Heart right ventricle (tissue), 16 donors: ENCODE measurements at regions not wholly inside any gene's neighbourhood (a gene's known extent, or its start where the extent isn't known, plus 50 kb on each side); places are given as distances from the start of the nearest gene placed in this dataset.

ENCODE experiments used
- ATAC-seq, 8 donors: fragments of 200-7000 bp; cut with Tn5 transposase; one replicate each; pipeline ENCODE4 v1.9.1; 2020; ENCODE audit warnings: mild to moderate bottlenecking in 8 of 8, moderate library complexity in 8 of 8, moderate number of reproducible peaks in 1 of 8
- DNase-seq, 2 donors: peaks; one replicate each; pipeline ENCODE4 v3.0.0-alpha.2; 2020
- H3K27ac ChIP-seq, 10 donors: fragments of 200-600 bp; sonication (generic) in 2 of 10; one replicate each; pipeline versions ENCODE4 v1.5.0 to v1.8.0; 2020 to 2022; ENCODE audit warnings: mild to moderate bottlenecking in 3 of 10
- H3K27me3 ChIP-seq, 7 donors: fragments of 200-600 bp; one replicate each; pipeline ENCODE4 v1.8.0; 2021 to 2022; ENCODE audit warnings: mild to moderate bottlenecking in 2 of 7
- H3K36me3 ChIP-seq, 9 donors: fragments of 200-600 bp; sonication (generic) in 1 of 9; one replicate each; pipeline versions ENCODE4 v1.5.0 to v1.8.0; 2020 to 2022; ENCODE audit warnings: mild to moderate bottlenecking in 2 of 9
- H3K4me1 ChIP-seq, 9 donors: fragments of 200-600 bp; sonication (generic) in 1 of 9; one replicate each; pipeline versions ENCODE4 v1.5.0 to v1.8.0; 2020 to 2022; ENCODE audit warnings: mild to moderate bottlenecking in 4 of 9
- H3K4me3 ChIP-seq, 10 donors: fragments of 200-600 bp; sonication (generic) in 2 of 10; one replicate each; pipeline versions ENCODE4 v1.5.0 to v1.8.0; 2020 to 2022; ENCODE audit warnings: mild to moderate bottlenecking in 7 of 10, moderate library complexity in 2 of 10
- H3K9me3 ChIP-seq, 11 donors: fragments of 200-600 bp in 10 of 11; sonication (generic) in 2 of 11; one replicate each; pipeline versions ENCODE4 v1.5.0 to v1.8.0; 2013 to 2022; ENCODE audit warnings: mild to moderate bottlenecking in 2 of 11, control low read depth in 1 of 11, moderate library complexity in 1 of 11
- whole genome bisulfite sequencing, 2 donors: extraction: QIAGEN DNeasy Blood & Tissue Kit; methylation state at CpG; one replicate each; pipeline ENCODE4 v1.1.7; 2013; ENCODE audit warnings: inconsistent platforms in 1 of 2; 5-methylcytosine and 5-hydroxymethylcytosine counted together
- intact Hi-C, 10 donors: fragments of 100-400 bp; cut with DNase I; formaldehyde crosslinking; loops; one replicate each; pipeline versions ENCODE4 v1.11.1 to v1.14.2; 2022
- TF ChIP-seq, protein P1 (sequence below), 9 donors: fragments of 200-600 bp; sonication (generic) in 2 of 9; IDR thresholded peaks; one replicate each; pipeline versions ENCODE4 v1.5.0 to v1.8.0; 2021 to 2022; ENCODE audit warnings: antibody characterized with exemption in 9 of 9, mild to moderate bottlenecking in 5 of 9, moderate library complexity in 1 of 9
- donor health status: Arrhythmogenic right ventricular cardiomyopathy.
- donor health status: ischemic (EF 13 %, LVEDD 7.1; RV severe dilation, severe dysfunction).
- donor health status: healthy with polysubstance abuse.
- donor health status: DM: no; HTN: yes; CAD: no.
- donor health status: DM: no; HTN: no; CAD: no.
- donor health status: ischemic (EF 25% LVEDD 6.9; RV normal size, moderate dysfunction).
- donor health status: ischemic (EF 25% LVEDD 5.7; RV mildly dilated, moderate dysfunction).
- donor health status: healthy.
- donor health status: DM: yes; HTN: yes; CAD: no.
- donor health status: Ischemic cardiomyopathy.
- donor health status: ischemic (EF 35%, LVEDD 5.7; RV mildly dilated, moderate dysfunction).
- donor health status: nonischemic (EF 11% LVEDD 7.7; RV severe dilation, severe dysfunction).
- donor health status: DM: yes; HTN: yes; CAD: no.
- donor health status: PGD.
- donor health status: ischemic (EF 29% LVEDD 5.4; RV normal size, mild dysfunction).
- donor health status: nonischemic (EF 23%, LVEDD 6.1; RV moderate dilation, normal function).

- intact Hi-C loops, result no loop called here
- Histone ChIP-seq H3K4me1 (peaks cover 0 to 42% (median 0%) of the 10 kb centered on the region in 9 donors), H3K9me3 (no peaks in the 10 kb centered on the region), H3K27me3 (peaks cover 0 to 7% (median 0%) of the 10 kb centered on the region in 7 donors), H3K27ac (no peak overlapping the region), H3K36me3 (no peaks in the 10 kb centered on the region), H3K4me3 (no peak overlapping the region)
- ATAC-seq (no peak), DNase-seq (no peak)
- TF ChIP-seq, protein P1, sequence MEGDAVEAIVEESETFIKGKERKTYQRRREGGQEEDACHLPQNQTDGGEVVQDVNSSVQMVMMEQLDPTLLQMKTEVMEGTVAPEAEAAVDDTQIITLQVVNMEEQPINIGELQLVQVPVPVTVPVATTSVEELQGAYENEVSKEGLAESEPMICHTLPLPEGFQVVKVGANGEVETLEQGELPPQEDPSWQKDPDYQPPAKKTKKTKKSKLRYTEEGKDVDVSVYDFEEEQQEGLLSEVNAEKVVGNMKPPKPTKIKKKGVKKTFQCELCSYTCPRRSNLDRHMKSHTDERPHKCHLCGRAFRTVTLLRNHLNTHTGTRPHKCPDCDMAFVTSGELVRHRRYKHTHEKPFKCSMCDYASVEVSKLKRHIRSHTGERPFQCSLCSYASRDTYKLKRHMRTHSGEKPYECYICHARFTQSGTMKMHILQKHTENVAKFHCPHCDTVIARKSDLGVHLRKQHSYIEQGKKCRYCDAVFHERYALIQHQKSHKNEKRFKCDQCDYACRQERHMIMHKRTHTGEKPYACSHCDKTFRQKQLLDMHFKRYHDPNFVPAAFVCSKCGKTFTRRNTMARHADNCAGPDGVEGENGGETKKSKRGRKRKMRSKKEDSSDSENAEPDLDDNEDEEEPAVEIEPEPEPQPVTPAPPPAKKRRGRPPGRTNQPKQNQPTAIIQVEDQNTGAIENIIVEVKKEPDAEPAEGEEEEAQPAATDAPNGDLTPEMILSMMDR (IDR thresholded peaks at IDR 0.05), result no peak
- 84 to 86% methylated on average over 6 of the region's 6 CpGs for WGBS, 2 donors
These were observed 368.3 kb downstream of the SFMBT2 start for GRCh38 chr10:7042419-7043054.

- TF ChIP-seq, protein P1 (IDR thresholded peaks at IDR 0.05), result no peak
- DNase-seq, result no peak
- no peaks in the 10 kb centered on the region for H3K36me3 ChIP-seq
- peaks cover 0 to 5% (median 0%) of the 10 kb centered on the region in 7 donors for H3K27me3 ChIP-seq
- 83 to 84% methylated on average over 4 of the region's 4 CpGs for WGBS, 2 donors
- H3K27ac ChIP-seq, result no peak overlapping the region
- no peaks in the 10 kb centered on the region for H3K9me3 ChIP-seq
- intact Hi-C loops, result no loop called here
- H3K4me3 ChIP-seq, result no peak overlapping the region
- H3K4me1 ChIP-seq, result peaks cover 0 to 41% (median 0%) of the 10 kb centered on the region in 9 donors
- ATAC-seq, result no peak
These were observed 368.8 kb downstream of the SFMBT2 start for GRCh38 chr10:7042000-7042399.

GRCh38 chr10:7040681-7041080 is 370.2 kb downstream of the SFMBT2 start:
- intact Hi-C loops, result no loop called here
- H3K36me3 ChIP-seq, result no peaks in the 10 kb centered on the region

GRCh38 chr10:7039859-7040258 is 371.0 kb downstream of the SFMBT2 start:
- no peak for ATAC-seq
- DNase-seq, result no peak
- TF ChIP-seq, protein P1 (IDR thresholded peaks at IDR 0.05), result no peak
- H3K9me3 ChIP-seq, result no peaks in the 10 kb centered on the region
- H3K27me3 ChIP-seq, result peaks cover 0 to 4% (median 0%) of the 10 kb centered on the region in 7 donors
- intact Hi-C loops, result no loop called here
- no peaks in the 10 kb centered on the region for H3K36me3 ChIP-seq
- peaks cover 0 to 32% (median 0%) of the 10 kb centered on the region in 9 donors for H3K4me1 ChIP-seq
- H3K27ac ChIP-seq, result no peak overlapping the region
- H3K4me3 ChIP-seq, result no peak overlapping the region

More at GRCh38 chr10:7040681-7041080, 370.2 kb downstream of the SFMBT2 start:
- no peak overlapping the region for H3K4me3 ChIP-seq
- ATAC-seq, result no peak
- DNase-seq, result no peak
- TF ChIP-seq, protein P1 (IDR thresholded peaks at IDR 0.05), result no peak
- peaks cover 0 to 35% (median 0%) of the 10 kb centered on the region in 9 donors for H3K4me1 ChIP-seq
- WGBS, 2 donors, result 87 to 90% methylated on average over 11 of the region's 11 CpGs
- H3K9me3 ChIP-seq, result no peaks in the 10 kb centered on the region
- H3K27me3 ChIP-seq, result peaks cover 0 to 4% (median 0%) of the 10 kb centered on the region in 7 donors
- no peak overlapping the region for H3K27ac ChIP-seq
